CD4-positive, alpha-beta T cell (primary cell): ENCODE measurements at regions not wholly inside any gene's neighbourhood (a gene's known extent, or its start where the extent isn't known, plus 50 kb on each side); places are given as distances from the start of the nearest gene placed in this dataset.

Source experiments
- ATAC-seq: fragments of 200-7000 bp; cut with Tn5 transposase; one replicate; pipeline ENCODE4 v1.10.0; 2022; ENCODE audit warnings: mild to moderate bottlenecking; ENCODE audit not compliant: poor library complexity
- CTCF ChIA-PET: fragments of 350-600 bp; sonication (Branson Sonifier 250); formaldehyde crosslinking; loops from one replicate; lab custom pipeline; 2021; ENCODE audit warnings: antibody characterized with exemption, inconsistent platforms; lab: Charles Lee
- POLR2A ChIA-PET: fragments of 350-600 bp; sonication (Branson Sonifier 250); formaldehyde crosslinking; loops from one replicate; lab custom pipeline; 2021; ENCODE audit warnings: antibody characterized with exemption, inconsistent platforms; lab: Charles Lee
- DNase-seq, 14 experiments: peaks; one replicate each; pipeline ENCODE4 v3.0.0-alpha.2; 2013 to 2020; ENCODE audit warnings: mixed read lengths in 2 of 14
- H3K27ac ChIP-seq, 2 donors: one replicate each; pipeline versions ENCODE4 v1.5.1 to v1.7.0; 2013; ENCODE audit warnings: low read length in 2 of 2, low read depth in 1 of 2, mild to moderate bottlenecking in 1 of 2
- H3K27me3 ChIP-seq, 2 experiments: 1 replicate in 1 of 2; 2 replicates in 1 of 2; pipeline versions ENCODE4 v1.6.1 to v1.7.0; 2013; ENCODE audit warnings: low read length in 2 of 2, control low read depth in 1 of 2, mild to moderate bottlenecking in 1 of 2, moderate library complexity in 1 of 2; ENCODE audit not compliant: insufficient read depth in 2 of 2, control insufficient read depth in 1 of 2
- H3K36me3 ChIP-seq: one replicate; pipeline ENCODE4 v1.6.1; 2013; ENCODE audit warnings: low read length, control low read depth; ENCODE audit not compliant: insufficient read depth
- H3K4me1 ChIP-seq: one replicate; pipeline ENCODE4 v1.6.1; 2013; ENCODE audit warnings: low read length, control low read depth; ENCODE audit not compliant: insufficient read depth
- H3K4me3 ChIP-seq: one replicate; pipeline ENCODE4 v1.5.1; 2013; ENCODE audit warnings: mild to moderate bottlenecking, low read length, moderate library complexity
- H3K9me3 ChIP-seq, 2 experiments: 1 replicate in 1 of 2; 2 replicates in 1 of 2; pipeline versions ENCODE4 v1.6.1 to v1.7.0; 2013; ENCODE audit warnings: low read length in 2 of 2, mild to moderate bottlenecking in 2 of 2, control low read depth in 1 of 2, moderate library complexity in 1 of 2; ENCODE audit not compliant: control insufficient read depth in 1 of 2, insufficient read depth in 1 of 2
- H3K27ac Mint-ChIP-seq: one replicate; pipeline ENCODE4 v1.8.0; 2020; ENCODE audit warnings: mixed read lengths
- H3K27me3 Mint-ChIP-seq: one replicate; pipeline ENCODE4 v1.8.0; 2021; ENCODE audit warnings: mixed read lengths
- H3K36me3 Mint-ChIP-seq: one replicate; pipeline ENCODE4 v1.8.0; 2021; ENCODE audit warnings: low read depth, mixed read lengths
- H3K4me1 Mint-ChIP-seq: one replicate; pipeline ENCODE4 v1.8.0; 2021; ENCODE audit warnings: low read depth, mixed read lengths
- H3K4me3 Mint-ChIP-seq: one replicate; pipeline ENCODE4 v1.8.0; 2020; ENCODE audit warnings: mild to moderate bottlenecking, mixed read lengths
- H3K9me3 Mint-ChIP-seq: one replicate; pipeline ENCODE4 v1.8.0; 2020; ENCODE audit warnings: mixed read lengths
- CTCF ChIP-seq: fragments of 200-600 bp; IDR thresholded peaks from one replicate; pipeline ENCODE4 v1.8.0; 2022; ENCODE audit warnings: antibody characterized with exemption, mild to moderate bottlenecking
- intact Hi-C, 2 experiments: fragments of 100-400 bp; cut with DNase I in 1 of 2; cut with micrococcal nuclease in 1 of 2; formaldehyde crosslinking; loops; one replicate each; pipeline versions ENCODE4 v1.15.1 to v1.9.0; 2023 to 2025; cut with DNase I, micrococcal nuclease

- CTCF ChIA-PET = no interaction called here
- DNase-seq = no peak
Measured at GRCh38 chr11:19352072-19352770, 111.5 kb upstream of the E2F8 start.

GRCh38 chr11:19351426-19351825 lies 110.7 kb upstream of the E2F8 start:
- no peaks in the 10 kb centered on the region for H3K4me1 Mint-ChIP-seq

More at GRCh38 chr11:19352072-19352770, 111.5 kb upstream of the E2F8 start:
- Mint-ChIP-seq H3K27me3 (peaks cover 67% of the 10 kb centered on the region), H3K36me3 (no peaks in the 10 kb centered on the region), H3K4me3 (no peak overlapping the region), H3K27ac (no peak overlapping the region), H3K4me1 (no peaks in the 10 kb centered on the region), H3K9me3 (no peaks in the 10 kb centered on the region)
- intact Hi-C loops = no loop called here
- Histone ChIP-seq H3K9me3 (peaks cover 0 to 5% of the 10 kb centered on the region in 2 experiments), H3K4me1 (no peaks in the 10 kb centered on the region), H3K4me3 (no peak overlapping the region), H3K36me3 (no peaks in the 10 kb centered on the region), H3K27ac (no peak overlapping the region), H3K27me3 (peaks cover 36 to 47% of the 10 kb centered on the region in 2 experiments)
- no peak for TF ChIP-seq CTCF
- ATAC-seq = no peak
- POLR2A ChIA-PET = no interaction called here

GRCh38 chr11:19350160-19350559 lies 109.4 kb upstream of the E2F8 start:
- no peak overlapping the region for H3K27ac Mint-ChIP-seq
- Histone ChIP-seq H3K27ac (no peak overlapping the region), H3K27me3 (peaks cover 51 to 60% of the 10 kb centered on the region in 2 experiments), H3K36me3 (no peaks in the 10 kb centered on the region), H3K9me3 (peaks cover 0 to 18% of the 10 kb centered on the region in 2 experiments), H3K4me1 (no peaks in the 10 kb centered on the region), H3K4me3 (no peak overlapping the region)
- H3K4me1 Mint-ChIP-seq = no peaks in the 10 kb centered on the region
- TF ChIP-seq CTCF = no peak
- peaks cover 74% of the 10 kb centered on the region for H3K27me3 Mint-ChIP-seq
- POLR2A ChIA-PET = no interaction called here
- intact Hi-C loops = no loop called here
- CTCF ChIA-PET = no interaction called here
- H3K4me3 Mint-ChIP-seq = no peak overlapping the region
- H3K36me3 Mint-ChIP-seq = no peaks in the 10 kb centered on the region
- ATAC-seq (no peak), DNase-seq (no peak)
- H3K9me3 Mint-ChIP-seq = no peaks in the 10 kb centered on the region

More at GRCh38 chr11:19351426-19351825, 110.7 kb upstream of the E2F8 start:
- Histone ChIP-seq H3K9me3 (peaks cover 0 to 8% of the 10 kb centered on the region in 2 experiments), H3K27me3 (peaks cover 42 to 55% of the 10 kb centered on the region in 2 experiments), H3K27ac (no peak overlapping the region), H3K4me3 (no peak overlapping the region), H3K4me1 (no peaks in the 10 kb centered on the region), H3K36me3 (no peaks in the 10 kb centered on the region)
- ChIA-PET CTCF (interaction anchor here (0.7 kb wide), 1 partner anchor 105 kb away, joined by 6 read pairs; no protein-coding TSS in a partner anchor), POLR2A (no interaction called here)
- Mint-ChIP-seq H3K4me3 (no peak overlapping the region), H3K36me3 (no peaks in the 10 kb centered on the region), H3K27me3 (peaks cover 74% of the 10 kb centered on the region), H3K27ac (no peak overlapping the region), H3K9me3 (no peaks in the 10 kb centered on the region)
- no peak for TF ChIP-seq CTCF
- intact Hi-C loops = no loop called here
- DNase-seq = no peak
- ATAC-seq = no peak
